ENCODE measurements at regions not wholly inside any gene's neighbourhood (a gene's known extent, or its start where the extent isn't known, plus 50 kb on each side); places are given as distances from the start of the nearest gene placed in this dataset.
"Not testable (repeated sequence)": the region's sequence is repeated elsewhere in the genome, so short reads cannot be mapped to it uniquely, and the experiment has no call there.

GRCh38 chr1:224061436-224061835 lies 52.5 kb upstream of the FBXO28 start:
- DNase-seq (ENCODE audit: low spot score): no peak

GRCh38 chr1:224059897-224060427 lies 53.9 kb upstream of the FBXO28 start:
- no peak for DNase-seq (ENCODE audit: low spot score)

- DNase-seq (ENCODE audit: low spot score): no peak
These were observed 55.6 kb upstream of the FBXO28 start for GRCh38 chr1:224058303-224058702.

- no peak for DNase-seq (ENCODE audit: low spot score)
These were observed 56.3 kb upstream of the FBXO28 start for GRCh38 chr1:224057461-224058199.

GRCh38 chr1:224054611-224055010 lies 59.3 kb upstream of the FBXO28 start:
- DNase-seq (ENCODE audit: low spot score): no peak

- DNase-seq (ENCODE audit: low spot score): no peak
These were observed 59.9 kb upstream of the FBXO28 start for GRCh38 chr1:224054012-224054411.

GRCh38 chr1:224053456-224053855 lies 60.5 kb upstream of the FBXO28 start:
- DNase-seq (ENCODE audit: low spot score): no peak

GRCh38 chr1:224052772-224053171 lies 61.1 kb upstream of the FBXO28 start:
- DNase-seq (ENCODE audit: low spot score): no peak

GRCh38 chr1:224051782-224052181 lies 62.1 kb upstream of the FBXO28 start:
- DNase-seq (ENCODE audit: low spot score): not testable (repeated sequence)

- no peak for DNase-seq (ENCODE audit: low spot score)
These were observed 62.9 kb upstream of the FBXO28 start for GRCh38 chr1:224051086-224051406.

- no peak for DNase-seq (ENCODE audit: low spot score)
These were observed 66.4 kb upstream of the FBXO28 start for GRCh38 chr1:224047538-224047937.

GRCh38 chr1:224045556-224045955 lies 68.4 kb upstream of the FBXO28 start:
- no peak for DNase-seq (ENCODE audit: low spot score)

- DNase-seq (ENCODE audit: low spot score): no peak
These were observed 69.5 kb upstream of the FBXO28 start for GRCh38 chr1:224044420-224044819.

- no peak for DNase-seq (ENCODE audit: low spot score)
These were observed 71.3 kb upstream of the FBXO28 start for GRCh38 chr1:224042557-224043118.

- no peak for DNase-seq (ENCODE audit: low spot score)
These were observed 72.9 kb upstream of the FBXO28 start for GRCh38 chr1:224041032-224041431.

- not testable (repeated sequence) for DNase-seq (ENCODE audit: low spot score)
These were observed 73.5 kb upstream of the FBXO28 start for GRCh38 chr1:224040423-224040822.

GRCh38 chr1:224040006-224040405 lies 73.9 kb upstream of the FBXO28 start:
- DNase-seq (ENCODE audit: low spot score): not testable (repeated sequence)

- DNase-seq (ENCODE audit: low spot score): not testable (repeated sequence)
These were observed 75.1 kb upstream of the FBXO28 start for GRCh38 chr1:224038832-224039231.

GRCh38 chr1:224037362-224037761 lies 76.5 kb upstream of the FBXO28 start:
- DNase-seq (ENCODE audit: low spot score): not testable (repeated sequence)

GRCh38 chr1:224032608-224033276 lies 81.2 kb upstream of the FBXO28 start:
- DNase-seq (ENCODE audit: low spot score): not testable (repeated sequence)

GRCh38 chr1:224031986-224032385 lies 81.9 kb upstream of the FBXO28 start:
- DNase-seq (ENCODE audit: low spot score): not testable (repeated sequence)

- not testable (repeated sequence) for DNase-seq (ENCODE audit: low spot score)
These were observed 83.7 kb upstream of the FBXO28 start for GRCh38 chr1:224030257-224030656.

Data from mesenteric fat pad (tissue), 1 donor.